ENCODE measurements at regions not wholly inside any gene's neighbourhood (a gene's known extent, or its start where the extent isn't known, plus 50 kb on each side); places are given as distances from the start of the nearest gene placed in this dataset.

DNA sequence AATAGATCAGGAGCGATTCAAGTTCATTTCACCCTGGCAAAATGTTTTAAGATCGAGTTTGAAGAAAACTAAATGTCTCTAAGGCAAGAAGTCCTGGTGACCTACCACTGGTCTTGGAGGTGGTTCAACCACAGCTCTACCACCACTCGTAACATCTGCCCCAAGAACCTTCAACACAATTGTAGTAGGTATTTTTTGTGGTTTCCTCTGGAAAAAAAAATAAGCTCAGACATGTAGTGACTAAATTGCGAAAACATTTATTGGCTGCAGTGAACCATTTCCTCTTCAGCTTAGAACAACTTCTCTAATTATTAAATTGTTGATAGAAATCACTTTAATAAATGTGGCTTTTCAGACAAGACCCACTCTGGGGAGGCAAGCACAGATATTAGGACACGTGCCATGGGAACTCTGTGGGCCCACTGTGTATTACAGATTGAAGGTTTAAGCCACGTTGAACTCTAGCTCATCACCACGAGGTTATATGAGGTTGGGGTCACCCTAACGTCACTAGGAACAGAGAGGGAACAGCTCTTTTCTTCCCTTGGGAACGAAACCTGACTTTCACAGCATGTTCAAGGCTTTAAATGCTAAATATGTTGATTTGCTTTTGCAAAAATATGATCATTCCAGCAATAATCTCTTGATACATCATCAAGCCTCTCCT is 142.9 kb downstream of the HSD17B3 start:
- TF ChIP-seq, protein P1, sequence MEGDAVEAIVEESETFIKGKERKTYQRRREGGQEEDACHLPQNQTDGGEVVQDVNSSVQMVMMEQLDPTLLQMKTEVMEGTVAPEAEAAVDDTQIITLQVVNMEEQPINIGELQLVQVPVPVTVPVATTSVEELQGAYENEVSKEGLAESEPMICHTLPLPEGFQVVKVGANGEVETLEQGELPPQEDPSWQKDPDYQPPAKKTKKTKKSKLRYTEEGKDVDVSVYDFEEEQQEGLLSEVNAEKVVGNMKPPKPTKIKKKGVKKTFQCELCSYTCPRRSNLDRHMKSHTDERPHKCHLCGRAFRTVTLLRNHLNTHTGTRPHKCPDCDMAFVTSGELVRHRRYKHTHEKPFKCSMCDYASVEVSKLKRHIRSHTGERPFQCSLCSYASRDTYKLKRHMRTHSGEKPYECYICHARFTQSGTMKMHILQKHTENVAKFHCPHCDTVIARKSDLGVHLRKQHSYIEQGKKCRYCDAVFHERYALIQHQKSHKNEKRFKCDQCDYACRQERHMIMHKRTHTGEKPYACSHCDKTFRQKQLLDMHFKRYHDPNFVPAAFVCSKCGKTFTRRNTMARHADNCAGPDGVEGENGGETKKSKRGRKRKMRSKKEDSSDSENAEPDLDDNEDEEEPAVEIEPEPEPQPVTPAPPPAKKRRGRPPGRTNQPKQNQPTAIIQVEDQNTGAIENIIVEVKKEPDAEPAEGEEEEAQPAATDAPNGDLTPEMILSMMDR (conservative IDR thresholded peaks at IDR 0.05) = no peak
- TF ChIP-seq ZFX (IDR thresholded peaks at IDR 0.05) = no peak
- H3K27ac ChIP-seq = no peak overlapping the region

DNA sequence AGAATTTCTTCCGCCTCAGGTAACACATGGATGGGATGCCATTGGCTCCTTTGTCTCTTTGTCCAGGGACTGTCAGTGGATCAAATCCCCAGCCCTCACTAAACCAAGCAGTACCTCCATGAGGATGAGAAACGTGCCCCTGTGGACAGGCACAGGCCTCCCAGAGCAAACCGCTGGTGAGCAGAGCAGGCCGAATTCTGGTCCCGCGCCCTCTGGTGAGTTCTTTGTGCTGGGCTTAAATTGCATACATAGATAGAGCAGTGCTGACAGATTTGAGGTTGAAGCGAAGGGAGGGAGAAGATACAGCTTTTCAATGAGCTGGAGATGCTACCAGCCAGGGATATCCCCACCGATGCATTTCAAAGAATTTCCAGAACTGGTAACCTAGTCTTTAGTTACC is 143.8 kb downstream of the HSD17B3 start:
- H3K27ac ChIP-seq = no peak overlapping the region
- TF ChIP-seq, protein P1 (conservative IDR thresholded peaks at IDR 0.05) = no peak
- TF ChIP-seq ZFX (IDR thresholded peaks at IDR 0.05) = no peak

DNA sequence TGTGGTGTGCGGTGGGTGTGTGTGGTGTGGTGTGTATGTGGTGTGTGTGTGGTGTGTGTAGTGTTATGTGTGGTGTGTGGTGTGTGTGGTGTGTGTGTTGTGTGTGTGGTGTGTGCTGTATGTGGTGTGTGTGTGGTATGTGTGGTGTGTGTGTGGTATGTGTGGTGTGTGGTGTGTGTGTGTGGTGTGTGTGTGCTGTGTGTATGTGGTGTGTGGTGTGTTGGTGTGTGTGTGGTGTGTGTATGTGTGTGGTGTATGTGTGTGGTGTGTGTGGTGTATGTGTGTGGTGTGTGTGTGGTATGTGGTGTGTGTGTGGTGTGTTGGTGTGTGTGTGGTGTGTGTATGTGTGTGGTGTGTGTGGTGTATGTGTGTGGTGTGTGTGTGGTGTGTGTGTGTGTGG is 144.3 kb downstream of the HSD17B3 start:
- no peak overlapping the region for H3K27ac ChIP-seq
- TF ChIP-seq, protein P1 (conservative IDR thresholded peaks at IDR 0.05) = no peak
- TF ChIP-seq ZFX (IDR thresholded peaks at IDR 0.05) = no peak

DNA sequence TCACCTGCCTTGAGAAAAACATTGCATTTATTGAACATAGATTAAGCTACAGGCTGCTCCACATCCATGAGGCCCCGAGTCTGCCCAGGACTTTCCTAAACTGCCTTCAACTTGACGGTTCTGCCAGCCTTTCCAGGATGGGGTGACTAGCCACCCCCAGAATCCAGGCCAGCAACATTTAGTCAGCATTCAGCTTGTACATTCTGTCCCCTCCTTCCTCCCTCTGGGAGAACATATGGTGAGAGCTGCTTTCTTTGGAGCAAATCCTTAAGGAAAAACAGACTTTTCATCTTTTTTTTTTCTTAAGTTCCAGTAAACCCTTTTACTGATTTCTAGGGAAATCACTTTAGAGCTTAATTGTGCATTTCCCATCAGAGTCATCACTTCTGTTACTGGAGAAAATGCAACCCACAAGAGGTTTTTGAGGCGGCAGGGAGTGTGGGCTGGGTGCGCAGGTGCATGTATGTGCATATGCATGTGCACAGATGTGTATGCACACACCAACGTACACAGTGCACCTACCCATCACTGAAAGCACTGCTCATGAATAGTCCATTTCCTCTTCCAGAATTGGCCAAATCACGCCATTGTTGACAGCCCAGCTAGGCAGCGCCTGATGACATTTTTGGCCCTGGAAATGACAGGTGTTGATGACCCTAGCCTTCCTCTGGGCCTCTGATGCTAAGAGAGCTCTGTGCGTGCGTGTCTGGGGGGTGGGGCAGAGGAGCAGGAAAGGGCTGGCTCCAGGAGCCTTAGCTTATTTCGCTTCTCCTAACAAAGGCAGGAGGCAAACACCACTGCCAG is 145.6 kb downstream of the HSD17B3 start:
- TF ChIP-seq, protein P1 (conservative IDR thresholded peaks at IDR 0.05) = no peak
- no peak for TF ChIP-seq ZFX (IDR thresholded peaks at IDR 0.05)
- no peak overlapping the region for H3K27ac ChIP-seq

DNA sequence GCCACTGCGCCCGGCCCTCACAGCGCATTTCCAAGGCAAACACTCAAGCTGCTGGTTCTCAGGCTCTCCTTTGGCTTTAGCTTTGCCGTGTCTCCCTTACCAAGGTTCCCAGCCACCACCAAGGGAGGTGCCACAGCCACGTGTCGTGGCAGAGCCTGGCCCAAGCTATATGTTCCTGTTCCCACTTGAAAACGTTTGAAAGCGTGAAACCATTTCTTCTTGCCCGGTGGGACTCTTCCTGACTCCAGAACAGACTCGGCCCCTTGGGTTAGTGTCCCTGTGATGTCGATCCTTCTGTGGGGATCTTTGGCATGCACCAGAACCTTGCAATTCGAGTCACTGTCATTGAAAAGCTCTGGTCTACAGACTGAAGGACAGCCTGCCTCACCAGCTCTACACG is 147.9 kb downstream of the HSD17B3 start:
- no peak overlapping the region for H3K27ac ChIP-seq
- TF ChIP-seq ZFX (IDR thresholded peaks at IDR 0.05) = no peak
- TF ChIP-seq, protein P1 (conservative IDR thresholded peaks at IDR 0.05) = no peak

DNA sequence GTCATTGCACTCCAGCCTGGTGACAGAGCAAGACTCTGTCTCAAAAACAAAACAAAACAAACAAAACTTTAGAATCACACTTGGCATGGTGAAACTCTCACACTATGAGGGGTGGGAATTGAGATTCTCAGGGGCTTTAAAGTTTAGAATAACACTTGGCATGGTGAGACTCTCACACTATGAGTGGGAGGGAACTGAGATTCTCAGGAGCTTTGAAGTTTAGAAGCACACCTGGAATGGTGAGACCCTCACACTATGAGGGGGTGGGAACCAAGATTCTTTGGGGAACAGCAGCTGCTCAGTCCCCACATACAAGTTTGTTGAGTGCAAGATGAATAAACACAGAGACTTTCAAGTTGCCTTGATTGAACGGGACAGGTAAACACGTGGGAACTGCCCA is 149.4 kb downstream of the HSD17B3 start:
- no peak overlapping the region for H3K27ac ChIP-seq
- TF ChIP-seq, protein P1 (conservative IDR thresholded peaks at IDR 0.05) = no peak
- no peak for TF ChIP-seq ZFX (IDR thresholded peaks at IDR 0.05)

Measured in C4-2B (cell line).